K562 (cell line): ENCODE measurements at regions not wholly inside any gene's neighbourhood (a gene's known extent, or its start where the extent isn't known, plus 50 kb on each side); places are given as distances from the start of the nearest gene placed in this dataset.

Source experiments
- CREM ChIP-seq: IDR thresholded peaks from 2 replicates; pipeline ENCODE4 v1.6.1; 2014; ENCODE audit warnings: antibody characterized with exemption, low read depth
- FOS ChIP-seq: IDR thresholded peaks from 3 replicates; pipeline ENCODE4 v1.6.1; 2011; ENCODE audit not compliant: insufficient read length; ENCODE audit errors: extremely low read depth
- FOSL1 ChIP-seq: fragments of 200-800 bp; sonication (Bioruptor generic); conservative IDR thresholded peaks from 2 replicates; pipeline ENCODE4 v1.6.1; 2016; ENCODE audit warnings: missing genetic modification characterization, missing compliant biosample characterization
- POLR2A ChIP-seq: fragments of 450-650 bp; conservative IDR thresholded peaks from 2 replicates; pipeline ENCODE4 v1.6.1; 2016
- ZNF184 ChIP-seq: sonication (generic); formaldehyde crosslinking; IDR thresholded peaks from 2 replicates; pipeline ENCODE4 v1.5.0; 2020; ENCODE audit warnings: missing genetic modification reagents
- TF ChIP-seq, protein P1 (sequence below), 2 experiments: fragments of 450-650 bp; formaldehyde crosslinking in 1 of 2; IDR thresholded peaks; 2 replicates each; pipeline versions ENCODE4 v1.4.0 to v1.6.1; 2014 to 2020; ENCODE audit warnings: mild to moderate bottlenecking in 2 of 2, borderline replicate concordance in 1 of 2, low read depth in 1 of 2
- TF ChIP-seq, protein P2 (sequence below), 3 experiments: IDR thresholded peaks in 2 of 3; conservative IDR thresholded peaks in 1 of 3; 2 replicates each; pipeline ENCODE4 v1.5.1; 2011 to 2012; ENCODE audit warnings: low read length in 3 of 3, mild to moderate bottlenecking in 3 of 3, control low read depth in 2 of 3, improper control_type of control experiment in 1 of 3, inconsistent platforms in 1 of 3, low read depth in 1 of 3, mixed read lengths in 1 of 3, moderate library complexity in 1 of 3; ENCODE audit not compliant: insufficient read depth in 2 of 3
- TF ChIP-seq, protein P3 (sequence below): fragments of 250-450 bp; sonication (Bioruptor Pico); IDR thresholded peaks from 2 replicates; pipeline ENCODE4 v1.5.0; 2022; ENCODE audit warnings: mild to moderate bottlenecking
- TF ChIP-seq, protein P4 (sequence below): IDR thresholded peaks from 2 replicates; pipeline ENCODE4 v1.6.1; 2016; ENCODE audit warnings: missing genetic modification characterization, missing compliant biosample characterization
- TF ChIP-seq, protein P5 (sequence below): sonication (generic); IDR thresholded peaks from 2 replicates; pipeline ENCODE4 v1.6.1; 2016
- TF ChIP-seq, protein P6 (sequence below): sonication (generic); formaldehyde crosslinking; IDR thresholded peaks from 2 replicates; pipeline ENCODE4 v1.9.0; 2022; ENCODE audit warnings: mild to moderate bottlenecking, missing genetic modification reagents
- TF ChIP-seq, protein P7 (sequence below): sonication (generic); formaldehyde crosslinking; IDR thresholded peaks from 2 replicates; pipeline ENCODE4 v1.8.1; 2022; ENCODE audit warnings: missing genetic modification reagents

DNA sequence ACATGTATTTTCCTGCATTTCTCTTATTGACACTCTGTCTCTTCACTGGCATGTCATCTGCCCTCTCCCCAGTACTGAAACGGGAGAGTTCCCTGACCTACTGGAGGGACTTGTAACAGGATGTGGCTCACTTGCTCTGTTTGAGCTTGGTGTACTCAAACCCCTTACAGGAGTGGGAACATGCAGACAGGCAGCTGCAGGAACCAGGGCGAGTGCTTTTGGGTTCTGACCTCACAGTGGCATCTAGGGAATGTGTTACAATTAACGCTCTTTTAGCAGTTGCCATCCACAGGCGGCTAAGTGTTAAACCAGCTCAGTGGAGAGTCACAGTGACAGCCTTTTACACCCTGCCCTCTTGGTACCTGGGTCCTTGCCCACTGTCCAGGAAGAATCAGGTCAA is 300.3 kb upstream of the GRAMD2B start:
- TF ChIP-seq, protein P1, sequence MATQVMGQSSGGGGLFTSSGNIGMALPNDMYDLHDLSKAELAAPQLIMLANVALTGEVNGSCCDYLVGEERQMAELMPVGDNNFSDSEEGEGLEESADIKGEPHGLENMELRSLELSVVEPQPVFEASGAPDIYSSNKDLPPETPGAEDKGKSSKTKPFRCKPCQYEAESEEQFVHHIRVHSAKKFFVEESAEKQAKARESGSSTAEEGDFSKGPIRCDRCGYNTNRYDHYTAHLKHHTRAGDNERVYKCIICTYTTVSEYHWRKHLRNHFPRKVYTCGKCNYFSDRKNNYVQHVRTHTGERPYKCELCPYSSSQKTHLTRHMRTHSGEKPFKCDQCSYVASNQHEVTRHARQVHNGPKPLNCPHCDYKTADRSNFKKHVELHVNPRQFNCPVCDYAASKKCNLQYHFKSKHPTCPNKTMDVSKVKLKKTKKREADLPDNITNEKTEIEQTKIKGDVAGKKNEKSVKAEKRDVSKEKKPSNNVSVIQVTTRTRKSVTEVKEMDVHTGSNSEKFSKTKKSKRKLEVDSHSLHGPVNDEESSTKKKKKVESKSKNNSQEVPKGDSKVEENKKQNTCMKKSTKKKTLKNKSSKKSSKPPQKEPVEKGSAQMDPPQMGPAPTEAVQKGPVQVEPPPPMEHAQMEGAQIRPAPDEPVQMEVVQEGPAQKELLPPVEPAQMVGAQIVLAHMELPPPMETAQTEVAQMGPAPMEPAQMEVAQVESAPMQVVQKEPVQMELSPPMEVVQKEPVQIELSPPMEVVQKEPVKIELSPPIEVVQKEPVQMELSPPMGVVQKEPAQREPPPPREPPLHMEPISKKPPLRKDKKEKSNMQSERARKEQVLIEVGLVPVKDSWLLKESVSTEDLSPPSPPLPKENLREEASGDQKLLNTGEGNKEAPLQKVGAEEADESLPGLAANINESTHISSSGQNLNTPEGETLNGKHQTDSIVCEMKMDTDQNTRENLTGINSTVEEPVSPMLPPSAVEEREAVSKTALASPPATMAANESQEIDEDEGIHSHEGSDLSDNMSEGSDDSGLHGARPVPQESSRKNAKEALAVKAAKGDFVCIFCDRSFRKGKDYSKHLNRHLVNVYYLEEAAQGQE (IDR thresholded peaks at IDR 0.05; ENCODE audit: borderline replicate concordance): no peak
- TF ChIP-seq, protein P1 (CRISPR knock-in tag; IDR thresholded peaks at IDR 0.05; ENCODE audit: low read depth): no peak
- TF ChIP-seq POLR2A: no peak
- no peak for TF ChIP-seq ZNF184 (CRISPR knock-in tag)
- TF ChIP-seq, protein P2, sequence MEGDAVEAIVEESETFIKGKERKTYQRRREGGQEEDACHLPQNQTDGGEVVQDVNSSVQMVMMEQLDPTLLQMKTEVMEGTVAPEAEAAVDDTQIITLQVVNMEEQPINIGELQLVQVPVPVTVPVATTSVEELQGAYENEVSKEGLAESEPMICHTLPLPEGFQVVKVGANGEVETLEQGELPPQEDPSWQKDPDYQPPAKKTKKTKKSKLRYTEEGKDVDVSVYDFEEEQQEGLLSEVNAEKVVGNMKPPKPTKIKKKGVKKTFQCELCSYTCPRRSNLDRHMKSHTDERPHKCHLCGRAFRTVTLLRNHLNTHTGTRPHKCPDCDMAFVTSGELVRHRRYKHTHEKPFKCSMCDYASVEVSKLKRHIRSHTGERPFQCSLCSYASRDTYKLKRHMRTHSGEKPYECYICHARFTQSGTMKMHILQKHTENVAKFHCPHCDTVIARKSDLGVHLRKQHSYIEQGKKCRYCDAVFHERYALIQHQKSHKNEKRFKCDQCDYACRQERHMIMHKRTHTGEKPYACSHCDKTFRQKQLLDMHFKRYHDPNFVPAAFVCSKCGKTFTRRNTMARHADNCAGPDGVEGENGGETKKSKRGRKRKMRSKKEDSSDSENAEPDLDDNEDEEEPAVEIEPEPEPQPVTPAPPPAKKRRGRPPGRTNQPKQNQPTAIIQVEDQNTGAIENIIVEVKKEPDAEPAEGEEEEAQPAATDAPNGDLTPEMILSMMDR (IDR thresholded peaks at IDR 0.05 in 2 of 3, conservative IDR thresholded peaks at IDR 0.05 in 1 of 3; ENCODE audit: insufficient read depth in 2 of 3, low read depth in 1 of 3, low read length in 3 of 3): no peak
- TF ChIP-seq, protein P3, sequence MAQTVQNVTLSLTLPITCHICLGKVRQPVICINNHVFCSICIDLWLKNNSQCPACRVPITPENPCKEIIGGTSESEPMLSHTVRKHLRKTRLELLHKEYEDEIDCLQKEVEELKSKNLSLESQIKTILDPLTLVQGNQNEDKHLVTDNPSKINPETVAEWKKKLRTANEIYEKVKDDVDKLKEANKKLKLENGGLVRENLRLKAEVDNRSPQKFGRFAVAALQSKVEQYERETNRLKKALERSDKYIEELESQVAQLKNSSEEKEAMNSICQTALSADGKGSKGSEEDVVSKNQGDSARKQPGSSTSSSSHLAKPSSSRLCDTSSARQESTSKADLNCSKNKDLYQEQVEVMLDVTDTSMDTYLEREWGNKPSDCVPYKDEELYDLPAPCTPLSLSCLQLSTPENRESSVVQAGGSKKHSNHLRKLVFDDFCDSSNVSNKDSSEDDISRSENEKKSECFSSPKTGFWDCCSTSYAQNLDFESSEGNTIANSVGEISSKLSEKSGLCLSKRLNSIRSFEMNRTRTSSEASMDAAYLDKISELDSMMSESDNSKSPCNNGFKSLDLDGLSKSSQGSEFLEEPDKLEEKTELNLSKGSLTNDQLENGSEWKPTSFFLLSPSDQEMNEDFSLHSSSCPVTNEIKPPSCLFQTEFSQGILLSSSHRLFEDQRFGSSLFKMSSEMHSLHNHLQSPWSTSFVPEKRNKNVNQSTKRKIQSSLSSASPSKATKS (CRISPR knock-in tag): no peak
- TF ChIP-seq CREM: no peak
- TF ChIP-seq, protein P4, sequence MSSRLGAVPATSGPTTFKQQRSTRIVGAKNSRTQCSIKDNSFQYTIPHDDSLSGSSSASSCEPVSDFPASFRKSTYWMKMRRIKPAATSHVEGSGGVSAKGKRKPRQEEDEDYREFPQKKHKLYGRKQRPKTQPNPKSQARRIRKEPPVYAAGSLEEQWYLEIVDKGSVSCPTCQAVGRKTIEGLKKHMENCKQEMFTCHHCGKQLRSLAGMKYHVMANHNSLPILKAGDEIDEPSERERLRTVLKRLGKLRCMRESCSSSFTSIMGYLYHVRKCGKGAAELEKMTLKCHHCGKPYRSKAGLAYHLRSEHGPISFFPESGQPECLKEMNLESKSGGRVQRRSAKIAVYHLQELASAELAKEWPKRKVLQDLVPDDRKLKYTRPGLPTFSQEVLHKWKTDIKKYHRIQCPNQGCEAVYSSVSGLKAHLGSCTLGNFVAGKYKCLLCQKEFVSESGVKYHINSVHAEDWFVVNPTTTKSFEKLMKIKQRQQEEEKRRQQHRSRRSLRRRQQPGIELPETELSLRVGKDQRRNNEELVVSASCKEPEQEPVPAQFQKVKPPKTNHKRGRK (tag): no peak
- TF ChIP-seq, protein P5, sequence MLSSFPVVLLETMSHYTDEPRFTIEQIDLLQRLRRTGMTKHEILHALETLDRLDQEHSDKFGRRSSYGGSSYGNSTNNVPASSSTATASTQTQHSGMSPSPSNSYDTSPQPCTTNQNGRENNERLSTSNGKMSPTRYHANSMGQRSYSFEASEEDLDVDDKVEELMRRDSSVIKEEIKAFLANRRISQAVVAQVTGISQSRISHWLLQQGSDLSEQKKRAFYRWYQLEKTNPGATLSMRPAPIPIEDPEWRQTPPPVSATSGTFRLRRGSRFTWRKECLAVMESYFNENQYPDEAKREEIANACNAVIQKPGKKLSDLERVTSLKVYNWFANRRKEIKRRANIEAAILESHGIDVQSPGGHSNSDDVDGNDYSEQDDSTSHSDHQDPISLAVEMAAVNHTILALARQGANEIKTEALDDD: no peak
- no peak for TF ChIP-seq FOS
- no peak for TF ChIP-seq FOSL1
- TF ChIP-seq, protein P6, sequence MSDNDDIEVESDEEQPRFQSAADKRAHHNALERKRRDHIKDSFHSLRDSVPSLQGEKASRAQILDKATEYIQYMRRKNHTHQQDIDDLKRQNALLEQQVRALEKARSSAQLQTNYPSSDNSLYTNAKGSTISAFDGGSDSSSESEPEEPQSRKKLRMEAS: no peak
- TF ChIP-seq, protein P7, sequence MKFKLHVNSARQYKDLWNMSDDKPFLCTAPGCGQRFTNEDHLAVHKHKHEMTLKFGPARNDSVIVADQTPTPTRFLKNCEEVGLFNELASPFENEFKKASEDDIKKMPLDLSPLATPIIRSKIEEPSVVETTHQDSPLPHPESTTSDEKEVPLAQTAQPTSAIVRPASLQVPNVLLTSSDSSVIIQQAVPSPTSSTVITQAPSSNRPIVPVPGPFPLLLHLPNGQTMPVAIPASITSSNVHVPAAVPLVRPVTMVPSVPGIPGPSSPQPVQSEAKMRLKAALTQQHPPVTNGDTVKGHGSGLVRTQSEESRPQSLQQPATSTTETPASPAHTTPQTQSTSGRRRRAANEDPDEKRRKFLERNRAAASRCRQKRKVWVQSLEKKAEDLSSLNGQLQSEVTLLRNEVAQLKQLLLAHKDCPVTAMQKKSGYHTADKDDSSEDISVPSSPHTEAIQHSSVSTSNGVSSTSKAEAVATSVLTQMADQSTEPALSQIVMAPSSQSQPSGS (CRISPR knock-in tag): no peak
